Sciatic nerve (tissue), 2 donors: ENCODE measurements at regions not wholly inside any gene's neighbourhood (a gene's known extent, or its start where the extent isn't known, plus 50 kb on each side); places are given as distances from the start of the nearest gene placed in this dataset.

ENCODE experiments used
- ATAC-seq: fragments of 200-7000 bp; cut with Tn5 transposase; one replicate; pipeline ENCODE4 v1.9.1; 2020; ENCODE audit warnings: mild to moderate bottlenecking, moderate library complexity
- DNase-seq: peaks from one replicate; pipeline ENCODE4 v3.0.0-alpha.2; 2020; ENCODE audit warnings: low spot score
- intact Hi-C: fragments of 100-400 bp; cut with DNase I; formaldehyde crosslinking; loops from one replicate; pipeline ENCODE4 v1.14.2; 2022
- donor health status: DM: no; HTN: no; CAD: no.
- donor health status: DM: no; HTN: no; CAD: no.

DNA sequence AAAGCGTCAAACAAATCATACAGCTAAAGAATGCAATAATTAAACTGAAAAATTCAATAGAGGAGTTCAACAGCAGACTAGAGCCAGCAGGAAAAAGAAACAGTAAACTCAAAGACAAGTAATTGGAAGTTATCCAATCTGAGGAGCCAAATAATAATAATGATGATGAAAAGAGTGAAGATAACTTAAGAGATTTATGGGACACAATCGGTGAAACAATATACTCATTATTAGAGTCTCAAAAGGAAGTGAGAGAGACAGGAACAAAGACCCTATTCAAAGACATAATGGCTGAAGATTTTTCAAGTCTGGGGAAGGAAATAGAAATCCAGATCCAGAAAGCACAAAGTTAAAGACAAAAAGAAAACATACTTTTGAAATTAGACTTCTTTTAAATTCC lies 263.9 kb upstream of the NR4A3 start:
- intact Hi-C loops: no loop called here
- ATAC-seq (no peak), DNase-seq (no peak)

DNA sequence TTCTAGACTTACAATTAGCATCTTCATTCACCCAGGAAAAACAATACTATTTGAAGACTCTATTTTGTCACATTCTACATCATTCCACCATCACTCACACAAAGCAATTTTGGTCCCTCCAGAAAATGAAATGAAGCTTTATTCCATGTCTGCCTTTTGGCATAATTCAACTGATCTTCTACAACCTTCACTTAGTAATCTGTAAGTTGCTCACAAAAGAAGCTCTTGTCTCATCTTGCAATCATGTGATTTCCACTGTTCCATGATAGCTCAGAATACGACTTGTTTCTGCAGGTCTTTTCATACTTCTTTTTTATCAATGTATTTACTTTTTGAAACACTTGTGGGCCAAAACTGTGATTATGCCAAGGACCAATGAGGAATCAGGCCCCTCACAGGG lies 261.9 kb upstream of the NR4A3 start:
- DNase-seq (no peak), ATAC-seq (no peak)
- intact Hi-C loops: no loop called here

DNA sequence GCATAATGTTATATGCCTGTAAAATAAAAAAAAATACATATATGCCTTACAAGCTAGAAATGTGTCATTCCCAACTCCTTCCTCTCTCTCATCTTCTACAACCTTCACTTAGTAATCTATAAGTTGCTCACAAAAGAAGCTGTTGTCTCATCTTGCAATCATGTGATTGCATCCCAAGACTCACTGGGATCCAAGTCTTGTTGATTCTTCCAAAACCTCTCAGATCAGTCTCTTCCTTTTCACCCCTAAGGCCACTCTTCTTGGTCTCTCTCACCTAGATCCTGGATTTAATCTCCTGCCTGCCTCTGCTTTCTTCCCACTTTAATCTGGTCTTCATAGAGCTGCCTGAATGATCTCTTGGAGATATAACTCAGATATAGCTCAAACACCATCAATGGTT lies 261.1 kb upstream of the NR4A3 start:
- DNase-seq (no peak), ATAC-seq (no peak)
- intact Hi-C loops: no loop called here

DNA sequence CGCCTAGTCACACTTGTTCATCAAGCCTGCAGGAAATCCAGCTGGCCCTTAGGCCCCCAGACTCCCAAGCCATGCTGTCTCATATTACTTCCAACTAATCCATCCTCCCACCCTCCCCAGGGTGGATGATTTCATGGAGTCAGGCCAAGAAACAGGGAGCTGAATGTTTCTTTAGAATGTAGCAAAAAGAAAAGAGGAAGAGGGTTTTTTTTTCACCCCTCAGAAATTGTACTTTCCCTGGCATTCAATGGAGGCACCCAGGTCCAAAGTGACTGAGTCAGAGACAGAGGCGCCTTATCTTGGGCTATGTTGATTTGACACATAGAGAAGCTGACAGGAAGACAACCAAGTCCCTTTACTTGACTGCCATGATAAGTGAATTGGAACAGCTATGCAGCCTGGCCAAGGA lies 260.2 kb upstream of the NR4A3 start:
- ATAC-seq (no peak), DNase-seq (no peak)
- intact Hi-C loops: no loop called here

DNA sequence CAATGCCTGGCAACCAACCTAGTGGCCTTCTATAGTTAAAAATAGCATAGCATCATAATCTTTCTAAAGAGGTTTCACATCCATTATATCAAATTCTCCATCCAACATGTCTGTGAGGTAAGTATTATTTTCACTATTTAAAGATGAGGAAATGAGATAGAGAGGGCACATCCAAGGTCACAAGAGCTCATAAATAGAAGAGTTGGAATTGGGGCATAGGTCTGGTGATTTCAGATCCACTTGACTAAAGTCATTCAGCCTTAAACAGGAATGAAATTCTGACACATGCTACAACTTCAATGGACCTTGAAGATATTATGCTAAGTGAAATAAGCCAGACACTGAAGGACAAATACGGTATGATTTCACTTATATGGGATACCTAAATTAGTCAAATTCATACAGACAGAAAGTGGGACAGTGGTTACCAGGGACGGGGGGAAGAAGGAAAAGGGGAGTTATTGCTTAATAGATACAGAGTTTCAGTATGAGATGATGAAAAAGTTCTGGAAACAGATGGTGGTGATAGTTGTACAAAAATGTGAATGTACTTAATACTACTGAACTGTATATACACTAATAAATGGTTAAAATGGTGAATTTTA lies 259.6 kb upstream of the NR4A3 start:
- intact Hi-C loops: no loop called here
- ATAC-seq (no peak), DNase-seq (no peak)

DNA sequence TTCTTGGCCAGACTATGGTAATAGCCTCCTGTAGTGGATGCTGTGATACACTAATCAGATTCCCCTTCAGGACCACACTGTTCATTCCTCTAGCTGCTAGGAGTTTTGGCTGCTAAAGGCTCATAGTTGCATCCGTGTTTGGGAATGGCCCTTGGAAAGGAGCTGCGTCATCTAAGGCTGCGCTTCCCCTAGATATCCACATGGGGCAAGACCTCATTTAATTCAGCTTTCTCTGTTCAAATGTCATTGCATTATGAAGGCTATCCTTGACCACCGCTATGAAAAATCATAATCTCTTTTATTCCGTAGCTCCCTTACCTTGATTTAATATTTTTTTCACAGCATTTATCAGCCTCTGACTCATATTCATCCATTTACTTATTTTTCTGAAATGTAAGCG lies 258.3 kb upstream of the NR4A3 start:
- intact Hi-C loops: no loop called here
- ATAC-seq (no peak), DNase-seq (no peak)

DNA sequence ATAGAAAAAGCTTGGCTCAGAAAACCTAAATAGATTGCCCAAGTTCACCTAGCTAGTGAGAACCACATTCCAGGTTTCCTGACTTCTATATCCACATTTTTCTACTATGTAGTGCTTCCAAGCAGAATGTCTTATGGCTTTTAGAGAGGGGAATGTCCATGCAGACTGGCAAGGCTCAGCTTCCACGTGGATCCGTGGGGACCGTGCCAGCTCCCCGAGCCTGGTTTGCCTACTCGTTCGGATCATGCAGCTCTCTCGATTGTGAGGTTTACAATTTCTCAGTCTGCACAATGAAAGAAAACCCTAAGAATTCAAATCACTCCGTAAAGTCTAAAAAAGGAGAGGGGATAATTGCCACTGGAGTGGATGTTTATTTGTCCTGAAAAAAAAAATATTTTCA lies 256.5 kb upstream of the NR4A3 start:
- intact Hi-C loops: no loop called here
- ATAC-seq (no peak), DNase-seq (no peak)

DNA sequence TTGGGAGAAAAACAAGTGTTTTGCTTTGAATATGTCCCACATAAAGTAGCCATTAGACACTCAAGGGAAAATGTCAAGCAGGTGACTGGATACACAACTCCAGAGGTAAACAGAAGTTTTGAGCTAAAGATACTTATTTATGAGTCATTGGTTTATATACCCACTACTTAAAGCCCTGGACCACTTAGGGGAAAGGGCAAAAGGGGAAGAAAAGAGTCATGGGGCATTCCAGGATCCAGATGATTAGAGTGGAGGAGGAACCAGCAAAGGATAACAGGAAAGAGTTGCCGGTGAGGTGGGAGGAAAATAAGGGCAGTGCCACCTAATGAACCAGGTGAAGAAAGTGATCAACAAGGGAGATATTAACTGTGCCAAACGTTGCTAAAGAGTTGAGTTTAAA lies 254.2 kb upstream of the NR4A3 start:
- ATAC-seq: no peak
- intact Hi-C loops: no loop called here

DNA sequence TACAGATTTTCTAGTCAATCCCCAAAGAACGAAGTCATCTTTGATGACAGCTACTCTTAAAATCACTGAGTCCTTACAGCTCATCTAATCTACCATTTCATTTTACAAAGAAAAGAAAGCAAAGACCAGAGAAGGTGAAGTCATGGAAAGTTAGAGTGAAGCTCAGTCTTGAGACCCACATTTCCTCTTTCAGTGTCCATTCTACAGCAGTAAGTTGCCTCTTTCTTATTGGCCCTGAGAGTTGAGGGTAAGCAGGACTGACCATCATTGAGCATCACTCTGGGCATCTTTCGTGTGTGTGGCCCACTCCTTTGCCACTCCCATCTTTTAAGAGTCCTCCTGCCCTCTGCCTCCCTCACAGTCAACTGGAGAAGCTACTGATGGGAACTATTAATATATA lies 251.8 kb upstream of the NR4A3 start:
- intact Hi-C loops: no loop called here

More for the DNA sequence above, 254.2 kb upstream of the NR4A3 start:
- DNase-seq: no peak

DNA sequence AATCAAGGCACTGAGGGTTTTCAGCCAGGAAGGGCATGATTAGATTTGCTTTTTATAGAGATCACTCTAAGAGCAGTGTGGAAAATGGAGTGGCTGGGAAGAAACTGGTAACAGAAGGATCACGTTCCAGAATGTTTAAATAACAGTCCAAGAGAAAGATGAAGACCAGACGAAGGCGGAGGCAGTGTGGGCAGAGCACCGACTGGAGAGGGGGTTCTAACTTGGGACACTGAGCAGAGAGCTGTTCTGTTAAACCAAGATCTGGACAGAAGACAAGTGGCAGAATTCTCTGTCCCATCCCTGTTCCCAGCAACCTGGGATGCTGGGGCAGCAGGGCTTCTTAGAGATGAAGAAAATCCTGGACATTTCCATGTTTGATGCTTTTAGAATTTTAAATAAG lies 249.1 kb upstream of the NR4A3 start:
- intact Hi-C loops: no loop called here
- ATAC-seq (no peak), DNase-seq (no peak)

More for the DNA sequence above, 251.8 kb upstream of the NR4A3 start:
- ATAC-seq (no peak), DNase-seq (no peak)

DNA sequence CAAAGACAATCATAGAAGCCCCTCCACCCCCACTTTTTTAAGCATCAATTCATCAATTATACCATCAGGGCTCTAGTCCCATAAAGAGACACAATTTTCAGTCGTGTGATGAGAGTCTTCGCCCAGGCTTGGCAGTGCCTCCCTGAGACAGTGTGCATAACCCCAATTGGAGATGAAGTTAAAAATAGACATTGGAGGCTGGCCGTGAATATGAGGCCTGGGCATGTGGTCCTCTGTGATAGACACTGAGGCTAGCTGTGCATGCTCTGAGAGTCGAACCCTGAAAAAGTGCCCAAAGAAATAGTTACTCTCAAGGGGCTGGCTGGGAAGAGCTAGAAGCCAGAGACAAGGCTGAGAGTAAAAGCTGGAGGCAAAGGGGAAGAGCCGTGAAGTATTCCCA lies 248.6 kb upstream of the NR4A3 start:
- ATAC-seq (no peak), DNase-seq (no peak)
- intact Hi-C loops: no loop called here

DNA sequence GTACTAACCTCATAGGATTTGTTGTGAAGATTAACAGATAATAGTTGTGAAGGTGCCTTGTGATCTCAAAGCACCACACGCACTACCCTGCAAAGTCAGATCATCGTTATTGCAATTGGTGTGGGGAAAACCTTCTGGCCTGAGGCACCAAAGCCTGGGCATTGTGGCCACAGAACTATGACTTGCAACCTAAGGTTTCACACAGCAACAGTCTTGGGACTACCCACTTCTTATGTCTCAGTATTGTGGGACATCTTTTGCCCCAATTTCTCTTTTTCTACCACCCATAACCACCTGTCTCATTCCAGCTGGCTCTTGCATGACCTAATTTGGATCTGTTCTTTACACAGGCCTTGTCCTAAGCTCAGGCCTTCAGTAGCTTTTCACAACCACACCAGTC lies 247.8 kb upstream of the NR4A3 start:
- intact Hi-C loops: no loop called here
- ATAC-seq (no peak), DNase-seq (no peak)

DNA sequence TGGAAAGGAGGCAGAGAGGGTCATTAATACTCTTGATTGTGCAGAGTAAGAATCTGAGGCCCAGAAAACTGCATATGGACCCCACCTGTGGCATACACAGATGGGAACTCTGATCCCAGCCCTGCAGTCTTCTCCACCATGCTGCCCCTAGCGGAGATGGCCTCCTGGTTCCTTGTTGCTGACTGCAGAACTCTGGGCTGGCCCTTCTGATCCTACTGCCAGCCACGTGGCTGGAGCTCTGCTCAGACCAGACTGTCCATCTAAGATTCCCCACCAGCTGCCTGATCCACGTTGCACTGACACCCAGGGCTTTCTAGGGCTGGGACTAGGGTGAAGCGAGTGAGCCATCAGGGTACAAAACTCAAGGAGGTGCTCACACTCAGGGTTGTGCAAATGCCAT lies 245.7 kb upstream of the NR4A3 start:
- intact Hi-C loops: no loop called here
- ATAC-seq (no peak), DNase-seq (no peak)

DNA sequence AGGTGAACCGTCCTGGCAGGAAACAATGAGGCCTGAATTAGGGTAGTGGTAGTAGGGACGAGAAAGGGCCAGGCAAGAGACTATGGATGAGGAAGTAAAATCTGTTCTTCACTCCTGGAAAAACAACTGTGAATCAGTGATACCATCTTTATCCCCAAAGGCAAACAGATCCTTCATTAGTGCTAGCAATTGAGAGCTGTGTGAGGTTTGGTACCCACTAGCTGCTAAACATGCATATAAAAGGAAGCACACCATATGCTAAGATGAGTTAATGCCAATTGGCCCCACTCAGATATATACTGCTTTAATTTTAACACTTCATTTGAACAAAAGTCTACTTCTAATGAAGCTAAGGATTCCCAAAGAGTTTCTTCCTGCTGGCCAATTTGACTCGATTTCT lies 244.8 kb upstream of the NR4A3 start:
- intact Hi-C loops: no loop called here
- DNase-seq: no peak
- no peak for ATAC-seq

DNA sequence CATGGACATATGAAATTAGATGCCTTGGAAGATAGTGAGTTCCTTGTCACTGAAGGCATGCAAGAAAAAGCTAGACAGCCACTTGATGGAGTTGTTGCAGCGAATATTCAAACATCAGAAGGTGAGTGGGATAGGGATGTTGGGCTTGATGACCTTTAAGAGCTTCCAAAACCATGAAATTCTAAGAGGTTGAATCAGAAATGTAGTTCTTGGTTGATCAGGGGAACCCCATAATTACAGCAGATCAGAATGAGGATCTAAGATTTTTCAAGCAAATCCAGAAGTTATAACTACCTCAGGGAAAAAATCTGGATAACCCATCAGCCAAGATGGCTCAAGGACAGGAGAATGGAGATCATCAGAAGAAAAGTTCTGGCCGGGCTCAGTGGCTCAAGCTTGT lies 244.3 kb upstream of the NR4A3 start:
- DNase-seq (no peak), ATAC-seq (no peak)
- intact Hi-C loops: no loop called here

DNA sequence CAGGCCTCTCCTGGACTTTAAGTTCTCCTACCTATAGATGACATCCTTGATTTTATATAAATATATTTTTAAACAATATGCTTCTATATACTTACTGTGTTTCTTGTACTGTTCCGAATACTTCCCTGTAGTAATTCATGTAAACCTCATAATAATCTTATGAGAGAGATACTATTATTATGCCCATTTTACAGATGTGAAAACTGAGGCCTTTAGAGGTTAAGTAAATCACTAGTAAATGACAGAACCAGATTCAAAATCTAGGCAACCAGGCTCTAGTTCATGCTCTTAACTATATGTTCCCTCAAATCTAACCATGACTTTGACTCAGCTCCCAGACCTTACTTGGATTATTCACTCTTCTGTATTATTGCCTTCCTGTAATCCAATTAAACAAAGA lies 243.0 kb upstream of the NR4A3 start:
- DNase-seq (no peak), ATAC-seq (no peak)
- intact Hi-C loops: no loop called here

DNA sequence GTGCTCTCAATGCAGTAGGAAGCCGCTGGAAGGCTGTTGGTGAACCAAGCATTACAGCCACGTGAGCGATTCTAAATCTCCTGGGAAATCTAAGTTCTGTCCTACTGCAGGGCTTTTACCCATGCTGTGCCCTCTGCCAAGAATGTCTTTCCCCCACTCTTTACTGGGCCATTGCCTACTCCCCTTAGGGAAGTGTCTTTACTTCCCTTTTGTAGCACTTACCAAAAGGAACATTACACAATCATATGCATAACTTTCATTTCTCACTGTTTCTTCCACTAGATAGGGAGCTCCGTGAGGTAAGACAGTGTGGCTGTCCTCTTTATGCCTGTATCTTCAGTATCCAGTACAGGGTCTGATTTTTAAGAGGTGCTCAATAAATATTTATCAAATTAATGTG lies 241.7 kb upstream of the NR4A3 start:
- ATAC-seq (peak; percentile 68), DNase-seq (no peak)
- intact Hi-C loops: no loop called here

DNA sequence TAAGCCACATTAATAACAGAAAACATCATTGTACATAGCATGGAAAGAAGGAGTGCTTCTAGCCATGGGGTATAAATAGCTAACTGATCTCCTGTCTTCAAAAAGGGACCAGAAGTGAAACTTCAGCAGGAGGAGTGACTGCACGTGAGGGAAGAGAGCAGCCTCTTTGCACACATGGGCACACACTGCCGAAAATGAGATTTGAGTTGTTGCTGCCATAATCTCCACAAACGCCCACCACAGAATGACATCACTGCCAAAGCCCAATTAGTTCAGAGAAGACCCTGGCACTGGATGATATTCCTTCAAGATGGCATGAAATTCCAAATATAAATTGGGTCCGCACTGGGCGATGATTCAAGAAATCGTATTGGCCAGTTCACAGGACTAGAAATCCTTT lies 238.9 kb upstream of the NR4A3 start:
- no peak for DNase-seq
- intact Hi-C loops: no loop called here

DNA sequence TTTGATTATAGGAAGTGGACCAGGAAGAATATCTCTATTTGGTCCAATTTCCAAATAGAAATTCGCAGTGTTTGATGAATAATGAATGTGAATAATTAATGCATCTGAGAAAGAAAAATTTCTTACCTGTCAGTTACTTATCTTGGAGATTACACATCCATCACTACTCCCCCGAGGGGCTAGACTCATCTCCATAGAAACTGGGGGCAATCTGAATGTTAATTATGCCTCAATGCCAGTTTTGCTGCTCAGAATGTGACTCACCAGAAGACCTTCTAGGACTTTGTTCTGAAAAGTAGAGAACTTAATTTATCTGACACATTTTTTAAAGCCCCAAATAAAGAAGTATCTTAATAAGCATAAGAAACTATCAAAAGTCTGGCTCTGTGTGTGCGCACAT lies 233.4 kb upstream of the NR4A3 start:
- intact Hi-C loops: no loop called here
- DNase-seq (no peak), ATAC-seq (no peak)

More for the DNA sequence above, 238.9 kb upstream of the NR4A3 start:
- ATAC-seq: no peak

DNA sequence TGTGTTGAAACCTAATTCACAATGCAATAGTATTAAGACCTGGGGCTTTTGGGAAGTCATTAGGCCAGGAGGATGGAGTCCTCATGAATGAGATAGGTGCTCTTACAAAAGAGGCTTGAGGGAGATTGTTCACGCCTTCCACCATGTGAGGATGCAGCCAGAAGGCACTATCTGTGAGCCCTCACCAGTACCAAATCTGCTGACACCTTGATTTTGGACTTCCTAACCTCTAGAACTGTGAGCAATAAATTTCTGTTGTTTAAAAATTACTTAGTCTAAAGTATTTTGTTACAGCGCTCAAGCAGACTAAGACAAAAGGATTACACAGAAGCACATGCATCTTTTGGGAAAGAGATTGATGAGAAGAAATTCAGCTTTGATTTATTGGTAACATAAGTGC lies 232.9 kb upstream of the NR4A3 start:
- ATAC-seq: no peak
- DNase-seq: no peak
- intact Hi-C loops: no loop called here

DNA sequence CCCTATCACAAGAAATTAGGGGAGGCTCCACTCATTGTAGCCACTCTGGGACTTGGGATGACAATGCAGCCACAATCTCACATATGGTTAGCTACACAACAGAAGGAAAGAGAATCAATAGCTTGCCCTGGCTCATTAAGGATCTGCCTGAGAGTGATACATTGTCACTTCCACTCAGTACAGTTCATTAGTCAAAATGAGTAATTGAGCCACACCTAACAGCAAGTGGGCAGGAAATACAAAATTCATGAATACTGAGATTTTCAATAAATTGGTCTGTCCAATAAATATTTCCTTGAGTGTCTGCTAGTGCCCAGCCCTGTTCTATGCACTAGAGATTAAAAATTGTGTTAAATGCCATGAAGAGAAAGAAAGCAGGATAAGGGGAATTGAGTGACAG lies 231.3 kb upstream of the NR4A3 start:
- intact Hi-C loops: no loop called here
- DNase-seq (no peak), ATAC-seq (no peak)

DNA sequence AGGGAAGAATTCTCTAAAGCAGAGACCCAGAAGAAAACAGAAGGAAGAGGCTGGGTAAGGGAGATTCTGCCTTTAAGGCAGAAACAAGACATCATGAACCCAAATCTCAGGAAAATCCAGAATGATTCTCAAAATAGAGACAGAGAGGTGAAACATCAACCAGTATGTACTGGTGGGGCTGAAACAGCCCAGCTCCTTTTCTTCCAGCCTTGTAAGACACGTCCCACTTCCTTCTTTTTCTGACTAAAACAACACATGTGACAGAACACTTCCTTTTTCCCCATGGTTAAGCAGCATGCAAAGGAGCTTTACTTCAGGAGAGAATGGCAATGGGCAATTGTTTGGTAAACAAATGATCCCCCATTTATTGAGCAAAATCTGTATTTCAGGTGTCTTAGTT lies 230.8 kb upstream of the NR4A3 start:
- ATAC-seq (peak; percentile 65), DNase-seq (no peak)
- intact Hi-C loops: no loop called here
